Neuronal stem cell (in vitro differentiated cells): ENCODE measurements at regions not wholly inside any gene's neighbourhood (a gene's known extent, or its start where the extent isn't known, plus 50 kb on each side); places are given as distances from the start of the nearest gene placed in this dataset.
"Not testable (repeated sequence)": the region's sequence is repeated elsewhere in the genome, so short reads cannot be mapped to it uniquely, and the experiment has no call there.

Experiments
- DNase-seq: peaks from one replicate; pipeline ENCODE4 v3.0.0-alpha.2; 2013; ENCODE audit warnings: low spot score
- H2AFZ ChIP-seq: one replicate; pipeline ENCODE4 v1.6.1; 2013; ENCODE audit warnings: mild to moderate bottlenecking, low read length, inconsistent platforms
- H2AK5ac ChIP-seq: 2 replicates; pipeline ENCODE4 v1.6.1; 2013; ENCODE audit warnings: low read depth, mild to moderate bottlenecking, inconsistent platforms, low read length, moderate library complexity, mixed read lengths
- H2BK120ac ChIP-seq: 2 replicates; pipeline ENCODE4 v1.6.1; 2013; ENCODE audit warnings: low read depth, mild to moderate bottlenecking, inconsistent platforms, low read length, moderate library complexity, mixed read lengths
- H2BK12ac ChIP-seq: one replicate; pipeline ENCODE4 v1.6.1; 2013; ENCODE audit warnings: low read length, inconsistent platforms
- H2BK15ac ChIP-seq: 2 replicates; pipeline ENCODE4 v1.6.1; 2013; ENCODE audit warnings: mild to moderate bottlenecking, low read length, inconsistent platforms, mixed read lengths
- H2BK5ac ChIP-seq: one replicate; pipeline ENCODE4 v1.6.1; 2013; ENCODE audit warnings: inconsistent platforms, mild to moderate bottlenecking, low read length, moderate library complexity
- H3K14ac ChIP-seq: one replicate; pipeline ENCODE4 v1.6.1; 2013; ENCODE audit warnings: low read length, inconsistent platforms
- H3K18ac ChIP-seq: 2 replicates; pipeline ENCODE4 v1.6.1; 2013; ENCODE audit warnings: low read length, inconsistent platforms
- H3K23ac ChIP-seq: 2 replicates; pipeline ENCODE4 v1.6.1; 2013; ENCODE audit warnings: low read depth, mild to moderate bottlenecking, mixed read lengths, low read length, inconsistent platforms; ENCODE audit not compliant: poor library complexity
- H3K27ac ChIP-seq: replicated peaks from 3 replicates; pipeline ENCODE4 v1.5.1; 2013; ENCODE audit warnings: low read length, inconsistent platforms
- H3K27me3 ChIP-seq, 3 experiments: 2 replicates each; pipeline ENCODE4 v1.6.1; 2013; ENCODE audit warnings: low read length in 3 of 3, mild to moderate bottlenecking in 2 of 3, inconsistent platforms in 1 of 3, low read depth in 1 of 3, mixed read lengths in 1 of 3, moderate library complexity in 1 of 3; ENCODE audit not compliant: control insufficient read depth in 3 of 3, insufficient read depth in 3 of 3
- H3K36me3 ChIP-seq, 2 donors: replicated peaks in 1 of 2; 2 replicates each; pipeline ENCODE4 v1.6.1; 2013; ENCODE audit warnings: low read length in 2 of 2; ENCODE audit not compliant: control insufficient read depth in 2 of 2, insufficient read depth in 2 of 2
- H3K4ac ChIP-seq: 2 replicates; pipeline ENCODE4 v1.6.1; 2013; ENCODE audit warnings: inconsistent platforms, mild to moderate bottlenecking, low read length, moderate library complexity
- H3K4me1 ChIP-seq, 2 donors: 1 replicate in 1 of 2; 2 replicates in 1 of 2; pipeline ENCODE4 v1.6.1; 2013; ENCODE audit warnings: low read length in 2 of 2, low read depth in 1 of 2; ENCODE audit not compliant: control insufficient read depth in 2 of 2, insufficient read depth in 1 of 2
- H3K4me2 ChIP-seq: one replicate; pipeline ENCODE4 v1.6.1; 2013; ENCODE audit warnings: mild to moderate bottlenecking, low read length, inconsistent platforms; ENCODE audit not compliant: insufficient read depth, poor library complexity, severe bottlenecking
- H3K4me3 ChIP-seq, 2 donors: 2 replicates each; pipeline ENCODE4 v1.5.1; 2013; ENCODE audit warnings: low read length in 2 of 2, mild to moderate bottlenecking in 2 of 2, inconsistent platforms in 1 of 2, moderate library complexity in 1 of 2
- H3K79me1 ChIP-seq: one replicate; pipeline ENCODE4 v1.6.1; 2013; ENCODE audit warnings: low read depth, mild to moderate bottlenecking, inconsistent platforms, low read length, moderate library complexity
- H3K9ac ChIP-seq: one replicate; pipeline ENCODE4 v1.6.1; 2013; ENCODE audit warnings: mild to moderate bottlenecking, low read depth, low read length, inconsistent platforms; ENCODE audit not compliant: poor library complexity
- H3K9me3 ChIP-seq, 2 donors: replicated peaks in 1 of 2; 2 replicates each; pipeline versions ENCODE3 to v1.6.1; 2013; ENCODE audit warnings: low read length in 2 of 2, mild to moderate bottlenecking in 2 of 2, inconsistent platforms in 1 of 2, low read depth in 1 of 2, mixed read lengths in 1 of 2, moderate library complexity in 1 of 2; ENCODE audit not compliant: control insufficient read depth in 2 of 2, insufficient read depth in 1 of 2
- H4K8ac ChIP-seq: one replicate; pipeline ENCODE4 v1.6.1; 2013; ENCODE audit warnings: low read depth, mild to moderate bottlenecking, inconsistent platforms, low read length, moderate library complexity
- H4K91ac ChIP-seq: one replicate; pipeline ENCODE4 v1.6.1; 2013; ENCODE audit warnings: low read length, low read depth, mild to moderate bottlenecking, inconsistent platforms; ENCODE audit not compliant: poor library complexity
- WGBS, 2 donors: extraction: QIAGEN DNeasy Blood & Tissue Kit; methylation state at CpG; one replicate each; pipeline ENCODE4 v1.1.7; 2013; ENCODE audit warnings: missing lambda C conversion rate in 2 of 2, mixed read lengths in 1 of 2; ENCODE audit not compliant: insufficient read length in 2 of 2, insufficient replicate concordance in 1 of 2; ENCODE audit errors: extremely low coverage in 2 of 2; 5-methylcytosine and 5-hydroxymethylcytosine counted together

GRCh38 chr6:78538002-78538401 lies 329.3 kb upstream of the IRAK1BP1 start:
- H3K27ac ChIP-seq = no peak overlapping the region
- no peak overlapping the region for H2BK5ac ChIP-seq
- DNase-seq = no peak
- H3K4ac ChIP-seq = no peak overlapping the region
- H3K14ac ChIP-seq = no peak overlapping the region
- no peaks in the 10 kb centered on the region for H3K4me1 ChIP-seq
- no peak overlapping the region for H2BK120ac ChIP-seq
- no peak overlapping the region for H3K4me3 ChIP-seq
- no peak overlapping the region for H2BK15ac ChIP-seq
- no CpG with 5 or more reads among the region's 2 CpGs for WGBS, 2 donors
- H3K9ac ChIP-seq = no peak overlapping the region
- no peaks in the 10 kb centered on the region for H3K9me3 ChIP-seq
- no peaks in the 10 kb centered on the region for H3K79me1 ChIP-seq
- no peak overlapping the region for H2AFZ ChIP-seq
- no peak overlapping the region for H4K8ac ChIP-seq
- no peaks in the 10 kb centered on the region for H3K27me3 ChIP-seq
- no peak overlapping the region for H3K23ac ChIP-seq
- no peak overlapping the region for H3K4me2 ChIP-seq
- no peak overlapping the region for H4K91ac ChIP-seq
- H3K18ac ChIP-seq = no peak overlapping the region
- no peak overlapping the region for H2BK12ac ChIP-seq
- H2AK5ac ChIP-seq = no peak overlapping the region
- no peaks in the 10 kb centered on the region for H3K36me3 ChIP-seq

- H2BK120ac ChIP-seq, H3K27ac ChIP-seq, H3K9ac ChIP-seq, H4K91ac ChIP-seq, H3K36me3 ChIP-seq, H3K23ac ChIP-seq, H3K4me2 ChIP-seq, H3K4me1 ChIP-seq, H2BK5ac ChIP-seq, H2BK12ac ChIP-seq, H3K14ac ChIP-seq, H2AFZ ChIP-seq, H3K79me1 ChIP-seq, H4K8ac ChIP-seq, H3K4me3 ChIP-seq, H3K18ac ChIP-seq, DNase-seq, H2BK15ac ChIP-seq, H2AK5ac ChIP-seq, H3K4ac ChIP-seq, H3K27me3 ChIP-seq, H3K9me3 ChIP-seq: not testable (repeated sequence)
- no CpG with 5 or more reads among the region's 3 CpGs for WGBS, 2 donors
Observed at GRCh38 chr6:78547636-78548035, 319.7 kb upstream of the IRAK1BP1 start.

- no peak overlapping the region for H2BK5ac ChIP-seq
- WGBS, 2 donors = no CpG with 5 or more reads among the region's 2 CpGs
- DNase-seq = no peak
Observed at GRCh38 chr6:78551361-78551760, 316.0 kb upstream of the IRAK1BP1 start.

GRCh38 chr6:78552435-78552834 lies 314.9 kb upstream of the IRAK1BP1 start:
- H2BK120ac ChIP-seq = no peak overlapping the region
- H3K9me3 ChIP-seq = peaks cover 0 to 2% of the 10 kb centered on the region in 2 donors
- no peak overlapping the region for H3K4ac ChIP-seq
- no peak overlapping the region for H2AK5ac ChIP-seq
- no peak for DNase-seq
- H4K91ac ChIP-seq = no peak overlapping the region
- H3K18ac ChIP-seq = no peak overlapping the region
- no peaks in the 10 kb centered on the region for H3K4me1 ChIP-seq
- no CpG with 5 or more reads among the region's 3 CpGs for WGBS, 2 donors
- H3K27me3 ChIP-seq = no peaks in the 10 kb centered on the region
- no peak overlapping the region for H3K4me3 ChIP-seq
- H2BK5ac ChIP-seq = no peak overlapping the region
- no peak overlapping the region for H2BK12ac ChIP-seq
- no peaks in the 10 kb centered on the region for H3K79me1 ChIP-seq
- no peak overlapping the region for H2BK15ac ChIP-seq
- H3K23ac ChIP-seq = no peak overlapping the region
- H2AFZ ChIP-seq = no peak overlapping the region
- H3K14ac ChIP-seq = no peak overlapping the region
- H3K27ac ChIP-seq = no peak overlapping the region
- no peak overlapping the region for H3K4me2 ChIP-seq
- no peak overlapping the region for H3K9ac ChIP-seq
- H3K36me3 ChIP-seq = no peaks in the 10 kb centered on the region
- no peak overlapping the region for H4K8ac ChIP-seq

More at GRCh38 chr6:78551361-78551760, 316.0 kb upstream of the IRAK1BP1 start:
- H2AFZ ChIP-seq = no peak overlapping the region
- no peak overlapping the region for H2BK120ac ChIP-seq
- no peaks in the 10 kb centered on the region for H3K79me1 ChIP-seq
- H3K27ac ChIP-seq = no peak overlapping the region
- no peak overlapping the region for H4K91ac ChIP-seq
- H3K36me3 ChIP-seq = no peaks in the 10 kb centered on the region
- no peak overlapping the region for H3K4me2 ChIP-seq
- H2BK15ac ChIP-seq = no peak overlapping the region
- H2BK12ac ChIP-seq = no peak overlapping the region
- H4K8ac ChIP-seq = no peak overlapping the region
- no peak overlapping the region for H3K23ac ChIP-seq
- no peak overlapping the region for H3K4ac ChIP-seq
- H3K4me3 ChIP-seq = no peak overlapping the region
- no peaks in the 10 kb centered on the region for H3K27me3 ChIP-seq
- H3K9me3 ChIP-seq = peaks cover 0 to 1% of the 10 kb centered on the region in 2 donors
- H3K4me1 ChIP-seq = no peaks in the 10 kb centered on the region
- no peak overlapping the region for H3K9ac ChIP-seq
- H3K14ac ChIP-seq = no peak overlapping the region
- H3K18ac ChIP-seq = no peak overlapping the region
- no peak overlapping the region for H2AK5ac ChIP-seq
